Activated CD8-positive, alpha-beta memory T cell treated with anti-CD3 and anti-CD28 coated beads, Interleukin-2, amount 50 U/mL, for 24 hours (primary cell): ENCODE measurements at regions not wholly inside any gene's neighbourhood (a gene's known extent, or its start where the extent isn't known, plus 50 kb on each side); places are given as distances from the start of the nearest gene placed in this dataset.
"Not testable (repeated sequence)": the region's sequence is repeated elsewhere in the genome, so short reads cannot be mapped to it uniquely, and the experiment has no call there.

ENCODE experiments used
- DNase-seq: peaks from one replicate; pipeline ENCODE4 v3.0.0-alpha.2; 2020; ENCODE audit errors: extremely low read depth

- DNase-seq: no peak
These were observed 204.4 kb downstream of the TMX1 start for GRCh38 chr14:51444353-51445000.

GRCh38 chr14:51445001-51445390 is 204.9 kb downstream of the TMX1 start:
- DNase-seq: no peak

- no peak for DNase-seq
These were observed 204.9 kb upstream of the FRMD6 start for GRCh38 chr14:51446771-51447170.

- DNase-seq: no peak
These were observed 204.3 kb upstream of the FRMD6 start for GRCh38 chr14:51447411-51447810.

- no peak for DNase-seq
These were observed 202.7 kb upstream of the FRMD6 start for GRCh38 chr14:51448831-51449670.

- DNase-seq: no peak
These were observed 202.0 kb upstream of the FRMD6 start for GRCh38 chr14:51449681-51450080.

GRCh38 chr14:51451561-51451960 is 200.1 kb upstream of the FRMD6 start:
- no peak for DNase-seq

GRCh38 chr14:51453869-51454268 is 197.8 kb upstream of the FRMD6 start:
- DNase-seq: no peak

- no peak for DNase-seq
These were observed 197.4 kb upstream of the FRMD6 start for GRCh38 chr14:51454351-51454750.

GRCh38 chr14:51455041-51455835 is 196.5 kb upstream of the FRMD6 start:
- DNase-seq: no peak

- no peak for DNase-seq
These were observed 193.7 kb upstream of the FRMD6 start for GRCh38 chr14:51457843-51458562.

GRCh38 chr14:51458563-51458955 is 193.2 kb upstream of the FRMD6 start:
- no peak for DNase-seq

GRCh38 chr14:51460011-51460410 is 191.7 kb upstream of the FRMD6 start:
- no peak for DNase-seq

GRCh38 chr14:51462182-51462581 is 189.5 kb upstream of the FRMD6 start:
- DNase-seq: no peak

GRCh38 chr14:51462706-51463105 is 189.0 kb upstream of the FRMD6 start:
- DNase-seq: no peak

- no peak for DNase-seq
These were observed 188.2 kb upstream of the FRMD6 start for GRCh38 chr14:51463461-51463860.

GRCh38 chr14:51464411-51464810 is 187.3 kb upstream of the FRMD6 start:
- DNase-seq: no peak

GRCh38 chr14:51465486-51465885 is 186.2 kb upstream of the FRMD6 start:
- DNase-seq: no peak

GRCh38 chr14:51467392-51467791 is 184.3 kb upstream of the FRMD6 start:
- not testable (repeated sequence) for DNase-seq

GRCh38 chr14:51468523-51468922 is 183.2 kb upstream of the FRMD6 start:
- DNase-seq: no peak

- no peak for DNase-seq
These were observed 178.8 kb upstream of the FRMD6 start for GRCh38 chr14:51472881-51473280.

- DNase-seq: no peak
These were observed 178.4 kb upstream of the FRMD6 start for GRCh38 chr14:51473351-51473750.
